A549 (cell line): ENCODE measurements at regions not wholly inside any gene's neighbourhood (a gene's known extent, or its start where the extent isn't known, plus 50 kb on each side); places are given as distances from the start of the nearest gene placed in this dataset.

Experiments used
- ATAC-seq, 2 experiments: fragments of 200-7000 bp in 1 of 2; fragments of >200 bp in 1 of 2; cut with Nextera tagmentation in 1 of 2; cut with Tn5 transposase in 1 of 2; 3 replicates each; pipeline versions ENCODE4 v1.8.0 to v1.9.1; 2018 to 2020; ENCODE audit warnings: mild to moderate bottlenecking in 1 of 2, moderate library complexity in 1 of 2
- CTCF ChIA-PET: fragments of 300-600 bp; sonication (Branson Sonifier 250); formaldehyde crosslinking; extraction: SDS; loops from one replicate; lab custom pipeline; 2021; ENCODE audit warnings: antibody characterized with exemption, inconsistent platforms; lab: Yijun Ruan, JAX
- POLR2A ChIA-PET: fragments of 350-600 bp; formaldehyde crosslinking; extraction: SDS; loops from one replicate; lab custom pipeline; 2021; ENCODE audit warnings: antibody characterized with exemption, inconsistent platforms; lab: Yijun Ruan, JAX
- DNase-seq, 2 experiments: peaks; one replicate each; pipeline versions ENCODE4 v3.0.0 to v3.0.0-alpha.2; 2011 to 2016; ENCODE audit warnings: low read depth in 1 of 2, low spot score in 1 of 2
- FAIRE-seq: peaks from 2 replicates; lab custom pipeline; 2011; peaks lifted over from hg19 to GRCh38; lab: Jason Lieb, UNC
- H3K27ac ChIP-seq, 2 experiments: fragments of >200 bp; sonication (Bioruptor Twin); formaldehyde crosslinking; 3 replicates each; pipeline ENCODE4 v1.5.1; 2016 to 2017
- H3K4me1 ChIP-seq: fragments of >200 bp; sonication (Bioruptor Twin); formaldehyde crosslinking; 3 replicates; pipeline ENCODE4 v1.6.1; 2016
- H3K4me2 ChIP-seq: fragments of >200 bp; sonication (Bioruptor Twin); formaldehyde crosslinking; 3 replicates; pipeline ENCODE4 v1.6.1; 2016
- H3K4me3 ChIP-seq: fragments of >200 bp; sonication (Bioruptor Twin); formaldehyde crosslinking; 3 replicates; pipeline ENCODE4 v1.5.1; 2016
- H3K9me3 ChIP-seq: fragments of >200 bp; sonication (Bioruptor Twin); formaldehyde crosslinking; 3 replicates; pipeline ENCODE4 v1.6.1; 2016
- CBX8 ChIP-seq: fragments of 200-600 bp; sonication (generic); IDR thresholded peaks from 2 replicates; pipeline ENCODE4 v1.6.1; 2016
- E2F6 ChIP-seq: IDR thresholded peaks from 2 replicates; pipeline ENCODE4 v1.6.1; 2012; ENCODE audit warnings: low read depth, borderline replicate concordance
- EHF ChIP-seq: fragments of 250-450 bp; sonication (Bioruptor Pico); IDR thresholded peaks from 2 replicates; pipeline ENCODE4 v1.5.0; 2020; ENCODE audit warnings: mild to moderate bottlenecking
- ESRRA ChIP-seq: fragments of 150-350 bp; IDR thresholded peaks from 2 replicates; pipeline ENCODE4 v1.6.1; 2014; ENCODE audit warnings: mild to moderate bottlenecking, low read length, borderline replicate concordance
- FOXS1 ChIP-seq: fragments of 250-450 bp; sonication (Bioruptor Pico); IDR thresholded peaks from 2 replicates; pipeline ENCODE4 v1.5.0; 2020; ENCODE audit warnings: mild to moderate bottlenecking, moderate library complexity
- HDAC2 ChIP-seq: fragments of 200-600 bp; sonication (generic); IDR thresholded peaks from 2 replicates; pipeline ENCODE4 v1.6.1; 2016
- HOXB13 ChIP-seq: fragments of 250-450 bp; sonication (Bioruptor Pico); IDR thresholded peaks from 2 replicates; pipeline ENCODE4 v1.5.0; 2020; ENCODE audit warnings: low read depth, mild to moderate bottlenecking, moderate library complexity
- HOXB5 ChIP-seq: fragments of 250-450 bp; sonication (Bioruptor Pico); IDR thresholded peaks from 2 replicates; pipeline ENCODE4 v1.5.0; 2020; ENCODE audit warnings: mild to moderate bottlenecking, moderate library complexity
- KDM1A ChIP-seq: fragments of 200-600 bp; sonication (generic); IDR thresholded peaks from 2 replicates; pipeline ENCODE4 v1.6.1; 2016; ENCODE audit warnings: low read depth, mild to moderate bottlenecking
- NR3C1 ChIP-seq: fragments of >200 bp; sonication (Bioruptor Twin); formaldehyde crosslinking; IDR thresholded peaks from 3 replicates; pipeline ENCODE4 v1.6.1; 2017
- RAD21 ChIP-seq, 2 experiments: fragments of >200 bp in 1 of 2; sonication (Bioruptor Twin) in 1 of 2; formaldehyde crosslinking in 1 of 2; IDR thresholded peaks in 1 of 2; conservative IDR thresholded peaks in 1 of 2; 2 replicates in 1 of 2; 3 replicates in 1 of 2; pipeline ENCODE4 v1.6.1; 2012 to 2018; ENCODE audit warnings: inconsistent platforms in 1 of 2
- REST ChIP-seq: fragments of 200-600 bp; sonication (generic); IDR thresholded peaks from 2 replicates; pipeline ENCODE4 v1.6.1; 2016; ENCODE audit warnings: antibody characterized with exemption, mild to moderate bottlenecking, moderate library complexity
- RFX5 ChIP-seq: fragments of 450-650 bp; IDR thresholded peaks from 2 replicates; pipeline ENCODE4 v1.7.1; 2014; ENCODE audit warnings: antibody characterized with exemption, mild to moderate bottlenecking, moderate library complexity
- USF2 ChIP-seq: fragments of 450-650 bp; IDR thresholded peaks from 2 replicates; pipeline ENCODE4 v1.6.1; 2014; ENCODE audit warnings: antibody characterized with exemption
- ZC3H11A ChIP-seq: fragments of 450-650 bp; IDR thresholded peaks from 2 replicates; pipeline ENCODE4 v1.6.1; 2014; ENCODE audit warnings: antibody characterized with exemption, mild to moderate bottlenecking
- WGBS: methylation state at CpG from one replicate; pipeline ENCODE4 v1.1.6; 2017; ENCODE audit errors: missing lambda C conversion rate; 5-methylcytosine and 5-hydroxymethylcytosine counted together
- TF ChIP-seq, protein P1 (sequence below): fragments of 250-450 bp; sonication (Bioruptor Pico); IDR thresholded peaks from 2 replicates; pipeline ENCODE4 v1.5.0; 2021; ENCODE audit warnings: mild to moderate bottlenecking, moderate library complexity, borderline replicate concordance

- TF ChIP-seq, protein P1, sequence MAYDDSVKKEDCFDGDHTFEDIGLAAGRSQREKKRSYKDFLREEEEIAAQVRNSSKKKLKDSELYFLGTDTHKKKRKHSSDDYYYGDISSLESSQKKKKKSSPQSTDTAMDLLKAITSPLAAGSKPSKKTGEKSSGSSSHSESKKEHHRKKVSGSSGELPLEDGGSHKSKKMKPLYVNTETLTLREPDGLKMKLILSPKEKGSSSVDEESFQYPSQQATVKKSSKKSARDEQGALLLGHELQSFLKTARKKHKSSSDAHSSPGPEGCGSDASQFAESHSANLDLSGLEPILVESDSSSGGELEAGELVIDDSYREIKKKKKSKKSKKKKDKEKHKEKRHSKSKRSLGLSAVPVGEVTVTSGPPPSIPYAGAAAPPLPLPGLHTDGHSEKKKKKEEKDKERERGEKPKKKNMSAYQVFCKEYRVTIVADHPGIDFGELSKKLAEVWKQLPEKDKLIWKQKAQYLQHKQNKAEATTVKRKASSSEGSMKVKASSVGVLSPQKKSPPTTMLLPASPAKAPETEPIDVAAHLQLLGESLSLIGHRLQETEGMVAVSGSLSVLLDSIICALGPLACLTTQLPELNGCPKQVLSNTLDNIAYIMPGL (CRISPR knock-in tag), result no peak
- TF ChIP-seq E2F6 (no peak), RFX5 (no peak), RAD21 (conservative IDR thresholded peaks at IDR 0.05 in 1 of 2, IDR thresholded peaks at IDR 0.05 in 1 of 2) (no peak)
These were observed 1336.6 kb upstream of the CDH8 start (continued) for GRCh38 chr16:63372815-63373214.

DNA sequence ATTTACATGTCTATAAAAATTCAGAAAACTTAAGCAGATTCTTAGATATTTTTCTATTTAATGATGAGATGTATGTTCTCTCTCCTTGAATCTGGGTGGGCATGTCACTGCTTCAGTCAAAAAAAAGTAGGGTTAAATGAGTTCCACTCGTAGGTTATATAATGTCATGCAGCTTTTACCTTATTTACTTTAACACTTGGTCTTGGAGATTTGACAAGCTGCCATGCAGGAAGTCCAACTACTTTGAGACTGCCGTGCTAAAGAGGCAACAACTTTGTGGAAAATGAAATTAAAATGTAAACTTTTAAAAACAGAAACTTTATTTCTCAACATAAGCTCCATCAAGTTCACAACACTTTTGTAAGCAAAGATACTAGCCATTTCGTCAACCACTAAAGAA is 1336.0 kb upstream of the CDH8 start:
- no peak overlapping the region for H3K27ac ChIP-seq
- no peak for ATAC-seq
- H3K9me3 ChIP-seq, result no peaks in the 10 kb centered on the region; the same call in 2 of the 3 replicates
- H3K4me2 ChIP-seq, result no peak overlapping the region
- TF ChIP-seq E2F6 (no peak), USF2 (no peak), HDAC2 (no peak), FOXS1 (CRISPR knock-in tag) (no peak), KDM1A (no peak), ZC3H11A (no peak), ESRRA (no peak), EHF (CRISPR knock-in tag) (no peak), CBX8 (no peak)
- POLR2A ChIA-PET, result no interaction called here
- no peak for FAIRE-seq
- CTCF ChIA-PET, result no interaction called here
- no peak overlapping the region for H3K4me3 ChIP-seq
- 15% methylated on average over 3 of the region's 3 CpGs for WGBS
- H3K4me1 ChIP-seq, result no peaks in the 10 kb centered on the region
- DNase-seq, result no peak

DNA sequence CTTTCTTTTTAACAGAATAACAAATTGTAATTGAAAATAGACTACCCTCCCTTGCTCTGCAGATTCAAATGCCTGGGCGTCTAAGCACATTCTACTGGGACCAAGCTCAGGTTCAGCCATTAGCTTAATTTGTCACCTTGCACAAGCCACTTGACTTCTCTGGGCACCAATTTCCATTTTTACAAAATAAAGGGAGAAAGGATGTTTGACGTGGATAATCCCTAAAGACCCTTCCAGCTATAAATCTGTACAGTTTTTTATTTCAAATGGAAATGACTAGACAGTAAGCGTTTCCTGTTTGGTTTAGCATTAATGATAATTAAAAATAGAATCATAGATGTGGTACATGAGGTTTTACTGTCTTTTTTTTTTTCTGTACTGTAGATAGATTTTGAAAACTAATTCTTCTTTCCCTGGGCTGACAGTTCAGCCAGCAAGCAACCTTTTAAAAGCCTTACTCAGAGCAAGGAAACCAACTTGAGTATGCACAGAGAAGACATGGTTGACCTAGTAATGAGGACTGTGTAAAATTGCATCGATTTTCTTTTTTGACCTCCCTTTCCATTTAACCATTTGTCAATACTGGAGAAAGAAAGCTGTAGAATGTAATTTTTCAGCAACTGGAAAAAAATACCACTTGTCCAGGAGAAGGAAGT is 1329.5 kb upstream of the CDH8 start:
- DNase-seq (no peak), FAIRE-seq (no peak), ATAC-seq (no peak)
- 38% methylated on average over 4 of the region's 4 CpGs for WGBS
- H3K9me3 ChIP-seq, result no peaks in the 10 kb centered on the region; the same call in 2 of the 3 replicates
- no peak overlapping the region for H3K4me3 ChIP-seq
- ChIA-PET CTCF (interaction anchor here (1.9 kb wide), 1 partner anchor 11 kb away, joined by 4 read pairs; no protein-coding TSS in a partner anchor), POLR2A (no interaction called here)
- TF ChIP-seq REST (no peak), NR3C1 (no peak), HOXB5 (no peak), HOXB13 (no peak)
- H3K27ac ChIP-seq, result no peak overlapping the region
- no peaks in the 10 kb centered on the region for H3K4me1 ChIP-seq
- H3K4me2 ChIP-seq, result no peak overlapping the region
